ENCODE measurements at regions not wholly inside any gene's neighbourhood (a gene's known extent, or its start where the extent isn't known, plus 50 kb on each side); places are given as distances from the start of the nearest gene placed in this dataset.

DNA sequence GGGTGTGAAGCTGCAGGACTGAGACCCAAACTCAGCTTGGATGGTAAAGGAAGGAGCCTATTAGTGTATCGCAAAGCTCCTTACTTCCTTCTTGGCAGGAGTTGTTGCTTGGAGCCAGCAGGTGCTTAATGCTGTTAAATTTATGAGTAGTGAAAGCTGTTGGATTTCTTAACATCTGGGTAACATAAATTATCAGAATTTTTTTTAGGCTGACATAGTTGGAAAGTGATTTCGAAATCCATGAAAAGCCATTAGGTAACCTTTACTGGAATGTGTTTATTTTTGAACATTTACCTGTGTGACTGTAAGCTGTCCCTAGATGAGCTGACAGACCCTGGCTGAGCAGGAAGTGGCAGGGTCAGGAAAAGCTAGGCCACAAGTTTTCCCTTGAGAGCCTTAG, 470.4 kb upstream of the SLC35B3 start:
- TF ChIP-seq, protein P1, sequence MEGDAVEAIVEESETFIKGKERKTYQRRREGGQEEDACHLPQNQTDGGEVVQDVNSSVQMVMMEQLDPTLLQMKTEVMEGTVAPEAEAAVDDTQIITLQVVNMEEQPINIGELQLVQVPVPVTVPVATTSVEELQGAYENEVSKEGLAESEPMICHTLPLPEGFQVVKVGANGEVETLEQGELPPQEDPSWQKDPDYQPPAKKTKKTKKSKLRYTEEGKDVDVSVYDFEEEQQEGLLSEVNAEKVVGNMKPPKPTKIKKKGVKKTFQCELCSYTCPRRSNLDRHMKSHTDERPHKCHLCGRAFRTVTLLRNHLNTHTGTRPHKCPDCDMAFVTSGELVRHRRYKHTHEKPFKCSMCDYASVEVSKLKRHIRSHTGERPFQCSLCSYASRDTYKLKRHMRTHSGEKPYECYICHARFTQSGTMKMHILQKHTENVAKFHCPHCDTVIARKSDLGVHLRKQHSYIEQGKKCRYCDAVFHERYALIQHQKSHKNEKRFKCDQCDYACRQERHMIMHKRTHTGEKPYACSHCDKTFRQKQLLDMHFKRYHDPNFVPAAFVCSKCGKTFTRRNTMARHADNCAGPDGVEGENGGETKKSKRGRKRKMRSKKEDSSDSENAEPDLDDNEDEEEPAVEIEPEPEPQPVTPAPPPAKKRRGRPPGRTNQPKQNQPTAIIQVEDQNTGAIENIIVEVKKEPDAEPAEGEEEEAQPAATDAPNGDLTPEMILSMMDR (IDR thresholded peaks at IDR 0.05) = no peak
- TF ChIP-seq POLR2AphosphoS5 (IDR thresholded peaks at IDR 0.05; ENCODE audit: low read depth, low read length) = no peak

Data from Panc1 (cell line).